GM18858 (cell line): ENCODE measurements at regions not wholly inside any gene's neighbourhood (a gene's known extent, or its start where the extent isn't known, plus 50 kb on each side); places are given as distances from the start of the nearest gene placed in this dataset.

Experiments used
- ATAC-seq: cut with Tn5 transposase; IDR thresholded peaks from one replicate; pipeline ENCODE4 v1.9.1; 2021; ENCODE audit not compliant: unreplicated experiment

DNA sequence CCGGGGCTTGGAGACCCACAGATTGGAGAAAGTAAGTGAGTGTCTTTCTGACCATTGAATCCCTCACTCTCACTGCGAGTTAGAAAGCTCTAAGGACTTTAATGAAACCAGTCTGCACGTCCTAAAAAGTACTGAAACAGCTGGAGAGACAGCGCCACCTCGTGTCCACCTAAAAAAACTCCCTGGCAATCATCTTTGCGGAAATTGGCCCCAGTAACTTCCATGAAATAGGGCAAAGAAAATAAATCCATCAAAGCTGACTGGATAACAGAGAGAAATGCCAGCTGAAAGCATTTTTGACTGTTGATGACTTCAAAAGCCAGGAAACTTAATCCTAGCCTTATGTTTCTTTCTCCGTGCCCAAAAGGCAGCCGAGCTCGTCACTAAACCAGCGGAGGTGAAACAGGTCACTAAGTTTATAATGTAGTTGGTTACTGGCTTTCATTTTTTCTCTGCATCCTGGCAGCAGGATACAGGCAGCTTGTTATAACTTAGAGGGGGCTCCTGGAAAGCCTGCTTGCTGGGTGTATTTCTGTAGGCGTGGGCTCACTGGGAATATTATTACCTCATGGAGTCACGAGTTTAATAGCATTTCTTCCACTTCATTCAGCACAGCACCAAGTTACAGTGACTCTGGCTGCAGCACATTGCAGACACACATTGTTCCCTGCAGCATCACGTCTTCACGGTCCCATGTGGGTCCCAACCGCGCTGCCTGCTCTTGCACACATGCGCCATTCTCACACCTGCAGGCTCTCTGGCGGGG is 266.5 kb downstream of the HRH4 start:
- ATAC-seq: no peak

DNA sequence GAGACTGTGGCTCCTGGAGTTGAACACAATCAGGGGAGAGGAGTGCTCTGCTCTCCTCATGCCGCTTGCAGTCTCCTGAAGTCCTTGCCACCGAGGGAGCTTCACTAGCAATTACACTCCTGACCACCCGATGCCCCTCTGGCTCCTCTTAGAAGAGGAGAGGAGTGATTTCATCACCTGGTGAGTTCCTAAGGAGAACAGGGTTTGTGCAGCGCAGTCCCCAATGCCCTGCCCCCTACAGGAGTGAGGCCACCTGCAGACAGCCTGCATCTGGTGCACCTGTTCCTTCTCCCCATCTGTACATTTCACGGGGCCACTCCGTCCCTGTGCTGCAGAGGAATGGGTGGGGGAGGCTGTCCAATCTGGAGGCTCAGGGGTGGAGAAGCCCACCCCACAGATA is 267.2 kb downstream of the HRH4 start:
- ATAC-seq: no peak

DNA sequence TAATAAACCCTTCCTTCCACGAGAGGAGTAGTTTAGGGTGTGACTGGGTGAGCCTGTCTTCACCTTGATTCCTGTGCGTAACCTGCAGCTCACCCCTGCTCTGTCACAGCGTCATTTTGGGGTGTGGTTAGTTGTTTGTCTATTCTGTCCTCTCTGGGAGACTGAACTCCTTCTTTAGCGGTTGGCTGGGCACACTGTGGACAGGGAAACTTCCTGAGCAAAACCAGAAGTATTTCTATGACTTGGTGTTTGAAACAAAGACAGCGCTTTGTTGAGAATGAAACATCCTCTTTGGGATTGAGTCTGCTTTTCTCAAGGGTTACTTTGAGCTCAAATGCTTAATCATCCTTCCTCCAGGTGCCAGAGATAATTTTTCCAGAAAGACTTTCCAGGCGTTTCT is 270.7 kb downstream of the HRH4 start:
- no peak for ATAC-seq

DNA sequence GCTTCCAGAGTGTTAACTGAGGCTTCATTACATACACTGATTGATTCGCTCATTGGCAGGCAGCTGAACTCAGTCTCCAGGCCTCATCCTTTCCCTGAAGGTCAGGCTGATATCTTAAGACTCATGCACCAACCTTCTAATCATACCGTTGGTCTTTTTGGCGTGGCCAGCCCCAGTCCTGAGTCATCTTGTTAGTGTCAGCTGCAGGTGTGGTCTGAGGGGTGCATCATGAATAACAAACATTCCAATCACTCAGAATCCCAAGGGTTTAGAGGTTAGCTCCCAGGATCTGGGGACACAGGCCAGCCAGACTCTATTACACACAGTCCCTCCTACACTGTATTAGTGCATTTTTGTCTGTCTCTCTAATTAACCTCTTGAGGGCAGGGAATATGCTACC is 271.5 kb downstream of the HRH4 start:
- no peak for ATAC-seq

DNA sequence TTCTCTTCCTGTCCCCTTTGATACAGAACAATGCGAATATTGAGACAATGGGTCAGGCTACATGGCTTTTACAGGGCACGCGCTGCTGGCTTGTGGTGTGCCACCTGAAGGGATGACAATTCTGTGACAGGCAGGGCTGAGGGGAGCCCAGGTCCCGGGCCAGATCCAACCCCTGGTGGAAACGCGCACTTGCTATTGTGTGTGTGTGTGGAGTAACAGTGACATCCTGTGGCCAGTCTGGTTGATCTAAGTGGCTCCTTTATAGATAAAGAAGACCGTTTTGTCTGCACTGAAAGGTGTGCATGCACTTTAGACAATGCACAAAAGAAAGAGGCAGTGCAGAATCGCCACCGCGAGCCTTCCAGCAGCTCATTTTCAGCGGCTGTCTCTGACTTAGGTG is 273.6 kb downstream of the HRH4 start:
- ATAC-seq: no peak

DNA sequence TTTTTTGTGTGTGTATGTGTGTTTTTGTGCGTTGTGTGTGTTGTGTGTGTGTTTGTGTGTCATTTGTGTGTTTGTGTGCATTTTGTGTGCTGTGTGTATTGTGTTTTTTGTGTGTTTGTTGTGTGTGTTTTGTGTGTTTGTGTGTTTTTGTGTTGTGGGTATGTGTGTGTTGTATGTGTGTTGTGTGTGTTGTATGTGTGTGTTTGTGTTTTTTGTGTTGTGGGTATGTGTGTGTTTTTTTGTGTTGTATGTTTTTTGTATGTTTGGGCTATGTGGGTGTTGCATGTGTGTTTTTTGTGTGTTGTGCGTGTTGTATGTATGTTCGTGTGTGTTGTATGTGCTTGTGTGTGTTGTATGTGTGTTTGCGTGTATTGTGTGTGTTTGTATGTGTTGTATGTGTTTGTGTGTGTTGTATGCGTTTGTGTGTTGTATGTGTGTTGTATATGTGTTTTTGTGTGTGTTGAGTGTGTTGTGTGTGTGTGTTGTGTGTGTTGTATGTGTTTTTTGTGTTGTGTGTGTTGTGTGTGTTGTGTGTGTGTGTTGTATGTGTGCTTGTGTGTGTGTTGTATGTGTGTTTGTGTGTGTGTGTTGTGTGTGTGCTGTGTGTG is 275.3 kb downstream of the HRH4 start:
- no peak for ATAC-seq

DNA sequence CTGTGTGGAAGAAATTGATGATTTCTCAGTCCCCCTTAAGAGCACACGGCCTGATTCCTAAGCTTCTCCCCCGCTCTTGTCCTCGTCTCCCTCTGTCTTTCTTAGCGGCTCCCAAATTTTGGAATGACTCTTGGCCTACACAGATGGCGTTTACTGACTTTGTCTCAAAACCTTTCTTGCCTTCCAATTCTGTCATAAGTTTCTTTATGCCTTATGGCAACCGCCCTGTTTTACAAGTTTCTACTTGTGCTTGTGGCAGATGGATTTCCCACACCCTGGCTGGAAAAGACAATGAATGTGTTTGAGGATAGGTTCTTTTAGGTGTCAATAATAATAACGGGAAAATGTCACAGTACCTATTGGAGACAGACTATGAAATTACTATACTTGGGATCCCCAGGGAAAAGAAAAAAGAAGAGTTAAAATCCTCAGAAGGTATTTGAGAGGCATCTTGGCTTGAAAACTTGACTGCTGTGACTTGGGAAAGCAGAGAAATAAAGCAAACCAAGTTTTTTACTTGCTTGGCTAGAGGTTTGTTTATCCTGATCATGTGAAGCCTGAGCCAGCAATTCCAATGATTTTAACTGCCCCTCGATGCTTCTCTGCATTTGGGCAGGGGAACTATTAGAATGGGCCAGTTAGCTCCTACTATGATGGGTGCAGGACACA is 276.4 kb downstream of the HRH4 start:
- no peak for ATAC-seq

DNA sequence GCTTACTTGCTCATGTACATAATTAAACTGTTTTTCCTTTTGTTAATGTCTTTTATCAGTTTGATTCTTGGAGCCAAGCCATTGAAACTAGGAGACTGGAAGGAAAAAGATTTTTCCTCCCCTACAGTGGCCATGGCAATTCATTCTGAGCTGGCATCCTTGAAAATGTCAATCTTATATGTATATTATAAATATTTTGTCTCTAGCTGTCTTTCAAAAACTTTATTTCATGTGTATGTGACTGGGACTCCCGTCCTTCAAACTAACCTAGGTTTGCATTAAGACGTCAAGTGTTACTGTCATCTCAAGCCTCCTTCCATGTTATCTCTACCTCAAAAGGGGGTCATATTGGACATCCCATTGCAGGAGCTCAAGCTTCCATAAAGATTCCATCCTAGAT is 280.4 kb downstream of the HRH4 start:
- no peak for ATAC-seq

DNA sequence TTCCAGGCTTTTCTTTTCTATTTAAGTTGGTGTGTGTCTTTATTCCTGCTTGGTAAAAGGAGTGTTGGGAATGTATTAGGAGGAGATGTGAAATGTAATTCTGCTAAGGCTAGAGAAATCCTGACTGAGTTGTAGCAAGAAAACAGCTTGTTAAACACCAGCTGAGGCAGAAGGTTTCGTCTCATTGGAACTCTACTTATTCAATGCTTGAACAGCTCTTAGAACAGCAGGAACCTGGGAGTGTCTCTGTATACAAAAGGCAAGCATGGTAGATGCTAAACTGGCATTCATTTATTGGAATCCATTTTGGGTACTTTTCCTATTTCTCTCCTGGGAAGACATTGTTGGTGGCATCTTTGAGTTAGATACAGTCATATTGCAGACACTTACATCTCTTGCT is 280.9 kb downstream of the HRH4 start:
- ATAC-seq: no peak

DNA sequence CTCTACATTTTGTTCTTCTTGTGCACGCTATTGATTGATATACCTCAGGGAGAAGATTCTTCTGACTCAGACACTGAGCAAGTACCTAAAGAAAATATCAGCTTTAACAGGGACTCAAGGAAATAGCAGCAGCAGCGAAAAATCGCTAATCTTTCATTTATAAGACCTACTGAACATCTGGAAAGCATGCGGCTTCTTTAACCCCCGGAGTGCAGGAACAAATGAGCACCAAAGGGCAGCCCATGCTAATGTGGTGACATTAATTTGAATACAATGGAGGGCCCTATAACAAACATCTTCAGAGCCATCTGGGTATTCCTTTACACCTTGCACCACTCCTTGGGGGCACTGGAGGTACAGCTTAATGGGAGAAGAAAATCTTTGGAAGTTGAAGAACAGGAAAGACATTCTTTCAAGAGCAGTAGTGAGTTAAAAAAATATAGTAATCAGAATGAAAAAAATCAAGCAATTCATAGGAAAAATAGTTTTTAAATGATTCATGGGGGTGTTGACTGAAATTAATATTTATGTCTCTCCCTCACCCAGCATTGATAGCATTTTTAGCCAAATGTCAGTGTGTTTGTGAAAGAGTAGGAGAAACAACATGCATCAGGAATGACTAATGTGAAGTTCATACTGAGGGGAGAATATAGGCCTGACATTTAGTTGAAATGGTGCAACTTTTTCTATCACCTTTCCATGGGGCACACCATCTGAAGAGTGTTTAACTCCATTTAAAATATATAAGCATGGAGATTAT is 281.7 kb downstream of the HRH4 start:
- ATAC-seq: no peak

DNA sequence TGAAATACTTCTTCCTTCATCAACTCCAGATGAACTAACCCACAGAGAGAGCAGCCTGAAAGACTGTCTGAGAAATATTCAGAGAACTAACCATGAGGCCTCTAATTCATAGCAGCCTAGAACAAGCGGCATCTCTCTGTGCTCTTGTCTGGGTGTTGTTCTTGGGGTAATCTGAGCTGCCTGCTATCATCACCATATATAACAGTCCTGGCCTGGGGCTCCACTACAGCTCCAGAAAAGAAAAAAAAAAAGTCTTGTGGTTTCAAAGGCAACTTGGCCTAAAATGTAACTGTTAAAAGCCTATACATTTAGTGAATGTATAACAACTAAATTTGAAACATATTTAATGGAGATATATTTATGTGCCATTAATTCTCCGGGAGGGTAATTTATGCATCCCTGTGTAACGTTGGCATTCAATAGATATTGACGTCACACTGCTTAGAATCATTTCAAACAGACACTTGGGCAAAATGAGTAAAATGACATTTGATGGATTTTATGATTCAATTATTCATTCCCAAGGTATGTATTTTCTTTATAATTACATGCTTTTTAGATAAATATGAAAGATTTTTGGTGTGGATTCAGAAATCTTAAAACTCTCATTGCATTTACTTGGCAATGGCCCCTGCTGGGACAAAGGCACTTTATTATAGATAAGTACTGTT is 294.3 kb downstream of the HRH4 start:
- ATAC-seq: no peak

DNA sequence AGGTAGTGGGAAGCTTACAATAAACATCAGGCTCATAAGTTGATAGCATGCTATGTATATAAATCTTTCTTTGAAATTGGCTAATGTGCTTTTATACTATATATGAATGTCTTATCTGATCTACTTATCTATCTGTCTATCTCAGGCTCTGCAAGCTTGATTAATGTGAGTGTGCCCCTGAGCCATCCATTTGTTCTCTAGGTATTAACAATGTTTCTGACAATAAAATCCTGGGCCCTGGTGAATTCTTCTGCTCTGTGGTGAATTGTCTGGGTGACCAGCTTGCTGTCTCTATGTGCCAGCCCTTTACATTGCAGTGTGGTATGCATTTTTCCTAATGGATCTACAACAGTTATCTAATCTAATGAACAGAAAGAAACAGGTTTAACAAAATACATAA is 295.9 kb downstream of the HRH4 start:
- ATAC-seq: no peak

DNA sequence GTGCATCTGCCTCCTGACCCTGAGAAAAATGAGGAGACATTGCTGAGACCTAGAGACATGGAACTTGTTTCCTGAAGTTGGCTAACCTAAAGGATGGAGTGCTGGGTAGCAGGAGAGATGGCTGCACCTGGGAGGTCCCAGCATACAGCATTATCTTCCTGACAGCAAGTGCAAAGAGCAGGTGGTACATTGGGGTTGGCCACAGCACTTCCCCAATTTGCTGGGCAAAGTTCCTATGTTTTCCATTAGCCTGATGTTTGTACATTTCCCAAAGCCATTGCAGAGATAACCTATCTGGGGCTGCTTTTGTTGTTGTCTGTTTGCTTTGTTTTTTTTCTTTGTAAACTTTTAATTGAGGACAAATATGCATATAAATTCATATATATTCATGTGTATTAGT is 296.7 kb downstream of the HRH4 start:
- no peak for ATAC-seq

DNA sequence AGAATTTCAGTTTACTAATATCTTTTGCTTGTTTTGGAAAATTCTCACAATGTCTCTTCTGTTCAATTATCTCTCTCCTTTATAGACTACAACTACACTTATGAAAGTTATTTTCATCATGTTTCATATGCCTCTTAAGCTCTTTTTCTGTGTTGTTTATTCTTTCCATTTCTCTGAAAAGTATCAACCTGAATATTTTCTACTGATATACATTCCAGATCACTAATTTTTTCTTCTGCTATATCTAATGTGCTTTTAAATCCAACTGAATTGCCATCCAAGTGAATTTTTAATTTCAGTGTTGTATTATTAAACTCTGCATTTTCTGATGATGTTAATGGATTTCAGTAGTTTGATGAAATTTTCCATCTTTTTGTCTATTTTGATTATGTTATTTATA is 301.3 kb downstream of the HRH4 start:
- no peak for ATAC-seq

DNA sequence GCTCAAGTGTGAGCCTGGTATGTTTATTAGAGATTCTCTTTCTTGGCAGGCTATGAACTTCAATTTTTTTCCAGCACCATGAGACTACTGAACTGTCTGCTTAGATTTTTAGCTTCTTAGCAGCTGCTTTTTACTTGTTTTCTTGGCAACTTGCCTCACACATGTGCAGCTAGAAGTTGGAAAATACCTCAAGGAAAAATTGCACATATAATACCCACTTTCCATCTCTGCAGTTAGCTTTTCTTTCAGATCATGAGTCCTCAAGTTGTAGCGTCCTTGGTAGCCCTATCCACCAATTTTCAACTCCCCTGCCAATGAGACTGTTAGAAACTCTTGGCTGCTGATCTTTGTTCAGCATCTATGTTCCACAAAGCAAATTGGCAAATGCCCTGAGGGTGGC is 302.1 kb downstream of the HRH4 start:
- no peak for ATAC-seq

DNA sequence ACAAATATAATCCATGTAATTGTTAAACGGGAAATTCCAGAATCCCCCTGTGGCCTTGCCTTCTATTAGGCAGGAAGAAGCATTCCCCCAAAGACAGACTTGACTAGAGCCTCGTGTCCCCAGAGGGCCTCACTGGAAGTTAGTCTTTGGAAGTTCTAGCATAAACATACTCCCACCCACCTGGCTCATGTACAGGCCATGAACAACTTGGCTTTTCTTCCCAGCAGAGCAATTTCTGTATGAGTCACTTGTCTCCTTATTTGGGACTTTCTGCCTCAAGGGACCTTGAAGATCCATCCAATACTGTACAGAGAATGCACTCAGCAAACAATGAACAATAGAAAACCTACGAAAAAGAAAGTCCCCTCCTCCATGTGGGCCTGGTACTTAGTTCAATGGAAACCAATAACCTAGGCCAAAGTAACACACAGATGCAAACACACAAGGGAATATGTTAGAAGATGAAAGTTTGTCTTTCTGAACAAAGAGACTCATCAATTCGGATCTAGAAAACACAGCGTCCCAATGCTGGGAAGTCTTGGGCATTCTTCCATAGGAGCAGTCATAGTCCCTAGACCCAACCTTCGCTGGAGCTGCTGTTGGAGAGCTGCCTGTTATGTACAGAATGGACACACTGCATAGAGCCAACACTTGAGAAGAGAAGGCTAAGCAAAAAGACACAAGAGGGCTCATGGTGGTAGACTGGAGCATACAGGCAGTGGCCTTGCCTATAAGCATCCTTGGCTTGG is 303.5 kb downstream of the HRH4 start:
- no peak for ATAC-seq

DNA sequence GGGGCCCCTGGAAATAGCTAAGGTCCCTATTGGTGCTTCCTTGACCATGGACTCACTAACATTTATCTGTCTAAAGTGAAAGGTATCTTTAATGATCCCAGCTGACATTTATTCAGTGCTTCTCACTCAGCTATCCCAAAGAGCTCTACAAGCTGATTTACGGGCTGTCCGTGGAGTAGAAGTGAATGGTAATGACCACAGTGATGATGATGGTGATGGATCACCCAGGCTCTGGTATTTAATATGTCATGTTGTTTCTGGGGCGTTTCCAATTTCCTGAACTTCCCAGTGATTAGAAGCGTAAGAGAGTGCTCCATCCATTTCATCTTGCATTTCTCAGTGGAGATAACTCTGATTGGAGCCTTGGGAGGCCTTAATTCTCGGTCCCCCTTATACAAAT is 304.3 kb downstream of the HRH4 start:
- ATAC-seq: no peak

DNA sequence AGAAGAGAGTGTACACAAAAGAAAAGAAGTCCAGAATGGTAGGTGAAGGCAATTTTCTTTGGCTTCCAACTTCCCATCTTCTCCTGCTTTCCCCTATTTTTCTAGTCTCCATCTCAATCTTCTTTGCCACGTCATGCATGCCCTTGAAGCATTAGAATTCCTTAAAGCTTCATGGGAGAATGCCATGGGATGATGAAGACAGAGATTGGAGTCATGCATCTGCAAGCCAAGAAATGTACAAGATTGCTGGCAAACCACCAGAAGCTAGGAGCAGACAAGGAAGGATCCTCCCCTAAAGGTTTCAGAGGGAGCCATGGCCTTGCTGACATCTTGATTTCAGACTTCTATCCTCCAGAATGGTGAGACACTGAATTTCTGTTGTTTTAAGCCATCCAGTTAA is 305.9 kb downstream of the HRH4 start:
- ATAC-seq: no peak

DNA sequence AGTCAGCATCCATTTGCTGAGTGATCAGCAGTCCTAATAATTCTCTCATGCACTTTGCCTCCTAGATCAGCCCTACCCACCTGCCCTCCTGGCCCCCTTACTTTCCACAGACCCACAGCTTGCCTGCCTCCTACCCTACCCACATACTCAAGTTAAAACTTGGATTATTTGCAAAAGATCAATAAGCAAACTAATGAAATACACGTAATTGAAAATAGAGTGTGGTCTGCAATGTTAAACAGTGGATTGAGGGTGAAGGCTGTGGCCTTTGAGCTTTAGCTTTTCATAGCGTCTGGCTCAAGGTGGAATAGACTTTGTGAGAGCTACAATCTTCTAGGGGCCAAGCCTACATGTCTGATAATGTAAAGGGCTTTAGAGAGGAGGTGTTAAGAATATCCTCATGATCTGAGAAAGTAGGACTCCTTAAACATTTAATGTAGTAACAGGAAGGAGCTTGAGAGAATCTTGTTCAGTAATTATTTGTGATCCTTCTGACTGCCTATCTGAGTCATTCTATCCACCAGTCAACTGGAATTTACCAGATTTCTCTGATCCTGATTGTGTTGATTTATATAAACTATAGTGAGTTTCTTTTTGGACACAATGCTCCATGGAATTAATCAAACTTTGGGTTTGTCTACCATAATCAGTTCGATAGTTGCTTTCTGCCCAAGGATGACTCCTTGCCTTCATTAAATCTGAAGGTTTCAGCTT is 310.0 kb downstream of the HRH4 start:
- no peak for ATAC-seq

DNA sequence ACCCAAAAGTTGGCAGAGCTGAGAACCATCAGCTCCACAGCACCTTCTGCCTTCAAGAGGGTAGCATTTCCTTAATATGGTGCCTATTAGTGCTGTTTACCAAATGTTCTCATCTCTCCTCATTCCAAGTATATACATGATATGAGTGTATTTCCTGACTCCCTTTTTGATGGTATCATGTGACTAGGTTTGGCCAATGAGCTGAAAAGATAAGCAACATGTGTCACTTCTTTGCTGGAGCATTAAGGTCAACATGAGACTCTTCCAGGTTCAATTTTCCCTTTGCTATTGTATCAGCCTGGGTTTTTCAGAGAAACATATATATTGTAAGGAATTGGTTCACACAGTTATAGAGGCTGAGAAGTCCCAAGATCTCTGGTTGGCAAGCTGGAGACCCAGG is 310.9 kb downstream of the HRH4 start:
- no peak for ATAC-seq
